ENCODE measurements at regions not wholly inside any gene's neighbourhood (a gene's known extent, or its start where the extent isn't known, plus 50 kb on each side); places are given as distances from the start of the nearest gene placed in this dataset.

- no peaks in the 10 kb centered on the region for H3K9me2 ChIP-seq
- no peak overlapping the region for H3K27ac ChIP-seq (ENCODE audit: low read depth in 2 of 2, low read length in 1 of 2)
- 0% methylated on average over 2 of the region's 2 CpGs for WGBS (ENCODE audit: low lambda C conversion rate)
- no peak overlapping the region for H3K4me3 ChIP-seq (ENCODE audit: low read depth in 2 of 2, low read length in 1 of 2)
- ChIA-PET CTCF (interaction anchor here (0.8 to 1.6 kb wide), 5 partner anchors 14 to 222 kb away, joined by 3 to 8 read pairs (median 4); no protein-coding TSS in a partner anchor), POLR2A (no interaction called here)
- peak; percentile 0 for DNase-seq
- H3K9me3 ChIP-seq, result no peaks in the 10 kb centered on the region
- no peaks in the 10 kb centered on the region for H4K20me1 ChIP-seq (ENCODE audit: insufficient read depth)
- no peak overlapping the region for H3K4me2 ChIP-seq
- H3K9ac ChIP-seq, result no peak overlapping the region
- TF ChIP-seq SMC3 (IDR thresholded peaks at IDR 0.05; ENCODE audit: low read depth, low read length), result peak; percentile 33
- TF ChIP-seq POLR2AphosphoS5 (IDR thresholded peaks at IDR 0.05; ENCODE audit: low read depth, low read length), result no peak
- TF ChIP-seq CTCF (IDR thresholded peaks at IDR 0.05), result peak; percentile 74
- no peak for TF ChIP-seq PBX3 (IDR thresholded peaks at IDR 0.05)
- TF ChIP-seq RAD21 (IDR thresholded peaks at IDR 0.05; ENCODE audit: low read length), result peak; percentile 51
- no peak for TF ChIP-seq TCF12 (IDR thresholded peaks at IDR 0.05)
- no peak for TF ChIP-seq CHD2 (IDR thresholded peaks at IDR 0.05; ENCODE audit: low read length, partially characterized antibody)
- TF ChIP-seq, protein P1, sequence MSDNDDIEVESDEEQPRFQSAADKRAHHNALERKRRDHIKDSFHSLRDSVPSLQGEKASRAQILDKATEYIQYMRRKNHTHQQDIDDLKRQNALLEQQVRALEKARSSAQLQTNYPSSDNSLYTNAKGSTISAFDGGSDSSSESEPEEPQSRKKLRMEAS (IDR thresholded peaks at IDR 0.05; ENCODE audit: low read depth), result no peak
- TF ChIP-seq TEAD4 (IDR thresholded peaks at IDR 0.05; ENCODE audit: borderline replicate concordance, insufficient read depth), result no peak
- H3K4me1 ChIP-seq (ENCODE audit: control insufficient read depth in 1 of 2, insufficient read depth in 2 of 2, low read depth in 1 of 2, low read length in 1 of 2), result no peaks in the 10 kb centered on the region
- H3K79me2 ChIP-seq (ENCODE audit: insufficient read depth), result no peaks in the 10 kb centered on the region
- no peaks in the 10 kb centered on the region for H3F3A ChIP-seq (replicated peaks; ENCODE audit: insufficient read depth)
- H3K36me3 ChIP-seq (replicated peaks in 1 of 2; ENCODE audit: control insufficient read depth in 1 of 2, insufficient read depth in 2 of 2, low read length in 1 of 2), result no peaks in the 10 kb centered on the region
- H2AFZ ChIP-seq (ENCODE audit: low read depth), result no peak overlapping the region
- peaks cover 11% of the 10 kb centered on the region; the same call in 1 of the 2 replicates for H3K27me3 ChIP-seq (ENCODE audit: insufficient read depth)
Observed at GRCh38 chr12:63068857-63069442, 82.1 kb downstream of the AVPR1A start.

- DNase-seq, result no peak
- CTCF ChIA-PET, result no interaction called here
- Histone ChIP-seq H3K4me1 (ENCODE audit: control insufficient read depth in 1 of 2, insufficient read depth in 2 of 2, low read depth in 1 of 2, low read length in 1 of 2) (no peaks in the 10 kb centered on the region), H3K36me3 (replicated peaks in 1 of 2; ENCODE audit: control insufficient read depth in 1 of 2, insufficient read depth in 2 of 2, low read length in 1 of 2) (no peaks in the 10 kb centered on the region), H3K27ac (ENCODE audit: low read depth in 2 of 2, low read length in 1 of 2) (no peak overlapping the region), H3K27me3 (ENCODE audit: insufficient read depth) (peaks cover 16% of the 10 kb centered on the region; the same call in 1 of the 2 replicates), H3F3A (replicated peaks; ENCODE audit: insufficient read depth) (no peaks in the 10 kb centered on the region), H3K4me3 (ENCODE audit: low read depth in 2 of 2, low read length in 1 of 2) (no peak overlapping the region), H4K20me1 (ENCODE audit: insufficient read depth) (no peaks in the 10 kb centered on the region), H2AFZ (ENCODE audit: low read depth) (no peak overlapping the region), H3K9ac (no peak overlapping the region), H3K9me3 (no peaks in the 10 kb centered on the region), H3K9me2 (no peaks in the 10 kb centered on the region), H3K79me2 (ENCODE audit: insufficient read depth) (no peaks in the 10 kb centered on the region), H3K4me2 (no peak overlapping the region)
- WGBS (ENCODE audit: low lambda C conversion rate), result 2% methylated on average over 4 of the region's 4 CpGs
- TF ChIP-seq RFX5 (IDR thresholded peaks at IDR 0.05; ENCODE audit: low read length) (no peak), FOXM1 (IDR thresholded peaks at IDR 0.05; ENCODE audit: low read depth) (no peak), ZBTB33 (IDR thresholded peaks at IDR 0.05; ENCODE audit: borderline replicate concordance, low read depth) (no peak), PBX3 (IDR thresholded peaks at IDR 0.05) (no peak), EP300 (IDR thresholded peaks at IDR 0.05; ENCODE audit: borderline replicate concordance in 1 of 2, low read depth in 1 of 2, low read length in 1 of 2) (no peak), TAF1 (IDR thresholded peaks at IDR 0.05; ENCODE audit: borderline replicate concordance, low read depth, low read length) (no peak), GABPA (IDR thresholded peaks at IDR 0.05; ENCODE audit: low read depth) (no peak)
- POLR2A ChIA-PET, result no interaction called here
Observed at GRCh38 chr12:63066782-63067181, 84.2 kb downstream of the AVPR1A start.

Measured in SK-N-SH (cell line).